Esophagus squamous epithelium (tissue), 5 donors: ENCODE measurements at regions not wholly inside any gene's neighbourhood (a gene's known extent, or its start where the extent isn't known, plus 50 kb on each side); places are given as distances from the start of the nearest gene placed in this dataset.

Experiments
- DNase-seq: peaks from one replicate; lab custom pipeline; 2025; lab: John Stamatoyannopoulos, UW
- H3K27ac ChIP-seq, 4 donors: fragments of 200-600 bp; sonication (generic); one replicate each; pipeline ENCODE4 v1.5.1; 2016 to 2019; ENCODE audit warnings: mild to moderate bottlenecking in 1 of 4
- H3K27me3 ChIP-seq, 4 donors: fragments of 200-600 bp; sonication (generic); 1 replicate in 3 of 4; 2 replicates in 1 of 4; pipeline versions ENCODE4 v1.5.1 to v1.6.0; 2017 to 2021; ENCODE audit warnings: antibody characterized with exemption in 1 of 4
- H3K36me3 ChIP-seq, 3 donors: fragments of 200-600 bp; sonication (generic); one replicate each; pipeline ENCODE4 v1.5.1; 2016 to 2019
- H3K4me1 ChIP-seq, 3 donors: fragments of 200-600 bp; sonication (generic); one replicate each; pipeline ENCODE4 v1.5.1; 2017 to 2019
- H3K4me3 ChIP-seq, 4 donors: fragments of 200-600 bp; sonication (generic); 1 replicate in 3 of 4; 2 replicates in 1 of 4; pipeline ENCODE4 v1.5.1; 2016 to 2019; ENCODE audit warnings: mild to moderate bottlenecking in 2 of 4, moderate library complexity in 1 of 4
- H3K9me3 ChIP-seq, 3 donors: fragments of 200-600 bp; sonication (generic); one replicate each; pipeline ENCODE4 v1.5.1; 2016 to 2019
- POLR2A ChIP-seq, 4 donors: fragments of 450-650 bp; IDR thresholded peaks; one replicate each; pipeline ENCODE4 v1.6.1; 2017; ENCODE audit warnings: antibody characterized with exemption in 4 of 4, mild to moderate bottlenecking in 4 of 4, moderate library complexity in 3 of 4
- WGBS, 2 donors: methylation state at CpG; one replicate each; pipeline ENCODE4 v1.1.5; 2018; 5-methylcytosine and 5-hydroxymethylcytosine counted together
- intact Hi-C: fragments of 100-400 bp; cut with DNase I; formaldehyde crosslinking; loops from one replicate; pipeline ENCODE4 v1.15.0; 2022
- TF ChIP-seq, protein P1 (sequence below), 6 experiments: fragments of 450-650 bp in 4 of 6; fragments of 200-600 bp in 2 of 6; sonication (generic) in 2 of 6; IDR thresholded peaks; one replicate each; pipeline ENCODE4 v1.5.1; 2016 to 2019; ENCODE audit warnings: antibody characterized with exemption in 6 of 6, mild to moderate bottlenecking in 4 of 6, moderate library complexity in 4 of 6
- donor health status: DM: yes; HTN: yes; CAD: no.

DNA sequence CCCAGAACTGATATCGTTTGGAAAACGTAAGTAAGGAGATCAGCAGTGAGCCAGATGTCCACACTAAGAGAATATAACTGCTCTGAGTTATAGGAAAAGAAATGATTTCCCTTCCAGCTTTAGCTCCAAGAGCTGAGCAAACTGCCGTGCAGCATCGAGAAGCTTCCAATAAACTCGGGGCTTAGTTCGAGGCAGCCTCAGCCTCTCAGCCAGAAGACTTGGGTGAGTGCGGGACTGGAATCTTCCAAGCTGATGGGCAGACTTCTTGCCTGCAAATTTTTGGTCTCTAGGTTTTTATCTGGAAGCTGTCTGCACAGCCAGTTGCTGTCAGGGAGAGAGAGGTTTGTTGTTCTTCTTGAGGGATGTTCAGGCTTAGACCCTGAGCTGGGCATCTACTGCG, 196.1 kb downstream of the PHETA1 start:
- H3K27ac ChIP-seq, result no peak overlapping the region
- peaks cover 0 to 64% (median 0%) of the 10 kb centered on the region in 4 donors for H3K27me3 ChIP-seq
- intact Hi-C loops, result no loop called here
- TF ChIP-seq, protein P1, sequence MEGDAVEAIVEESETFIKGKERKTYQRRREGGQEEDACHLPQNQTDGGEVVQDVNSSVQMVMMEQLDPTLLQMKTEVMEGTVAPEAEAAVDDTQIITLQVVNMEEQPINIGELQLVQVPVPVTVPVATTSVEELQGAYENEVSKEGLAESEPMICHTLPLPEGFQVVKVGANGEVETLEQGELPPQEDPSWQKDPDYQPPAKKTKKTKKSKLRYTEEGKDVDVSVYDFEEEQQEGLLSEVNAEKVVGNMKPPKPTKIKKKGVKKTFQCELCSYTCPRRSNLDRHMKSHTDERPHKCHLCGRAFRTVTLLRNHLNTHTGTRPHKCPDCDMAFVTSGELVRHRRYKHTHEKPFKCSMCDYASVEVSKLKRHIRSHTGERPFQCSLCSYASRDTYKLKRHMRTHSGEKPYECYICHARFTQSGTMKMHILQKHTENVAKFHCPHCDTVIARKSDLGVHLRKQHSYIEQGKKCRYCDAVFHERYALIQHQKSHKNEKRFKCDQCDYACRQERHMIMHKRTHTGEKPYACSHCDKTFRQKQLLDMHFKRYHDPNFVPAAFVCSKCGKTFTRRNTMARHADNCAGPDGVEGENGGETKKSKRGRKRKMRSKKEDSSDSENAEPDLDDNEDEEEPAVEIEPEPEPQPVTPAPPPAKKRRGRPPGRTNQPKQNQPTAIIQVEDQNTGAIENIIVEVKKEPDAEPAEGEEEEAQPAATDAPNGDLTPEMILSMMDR (IDR thresholded peaks at IDR 0.05), result no peak
- TF ChIP-seq POLR2A (IDR thresholded peaks at IDR 0.05), result no peak
- 44 to 74% methylated on average over 7 to 8 of the region's 8 CpGs for WGBS, 2 donors
- DNase-seq, result no peak
- H3K4me3 ChIP-seq, result no peak overlapping the region
- no peaks in the 10 kb centered on the region for H3K9me3 ChIP-seq
- H3K36me3 ChIP-seq, result no peaks in the 10 kb centered on the region
- H3K4me1 ChIP-seq, result no peaks in the 10 kb centered on the region

DNA sequence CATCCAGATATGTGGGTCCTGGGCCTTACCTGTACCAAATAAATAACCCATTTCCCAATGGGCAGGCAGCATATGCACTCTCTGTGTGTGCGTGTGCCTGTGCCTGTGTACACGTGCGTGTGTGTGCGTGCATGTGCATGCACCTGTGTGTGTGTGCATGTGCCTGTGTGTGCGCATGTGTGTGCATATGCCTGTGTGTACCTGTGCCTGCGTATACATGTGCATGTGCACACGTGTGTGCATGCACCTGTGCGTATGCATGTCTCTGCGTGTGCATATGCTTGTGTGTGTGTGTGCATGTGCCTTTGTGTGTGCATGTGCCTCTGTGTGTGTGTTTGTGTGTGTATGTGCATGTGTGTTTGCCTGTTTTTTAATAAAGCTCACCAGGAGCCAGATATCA, 197.1 kb downstream of the PHETA1 start:
- 77 to 82% methylated on average over 6 to 9 of the region's 9 CpGs for WGBS, 2 donors
- H3K27me3 ChIP-seq, result peaks cover 0 to 62% (median 0%) of the 10 kb centered on the region in 4 donors

DNA sequence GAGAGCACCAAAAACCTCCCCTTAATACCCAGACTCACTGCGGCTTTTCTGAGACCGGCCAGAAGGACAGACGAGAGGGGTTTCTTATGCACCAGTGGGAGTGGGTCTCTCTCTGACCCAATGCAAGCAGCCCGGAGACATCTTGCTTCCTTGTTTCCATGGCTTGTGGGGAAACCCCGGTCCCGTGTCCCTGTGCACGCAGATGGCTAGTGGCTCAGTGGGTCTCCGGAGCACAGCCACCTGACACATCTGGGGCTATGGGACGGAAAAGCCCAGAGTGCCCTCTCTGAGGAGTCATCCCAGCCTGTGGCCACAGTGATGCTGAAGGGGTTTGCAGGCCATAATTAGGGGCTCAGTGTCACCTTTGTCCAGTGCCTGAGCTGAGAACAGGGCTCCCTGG, 197.6 kb downstream of the PHETA1 start:
- Histone ChIP-seq H3K9me3 (no peaks in the 10 kb centered on the region), H3K27ac (no peak overlapping the region), H3K36me3 (no peaks in the 10 kb centered on the region), H3K27me3 (peaks cover 0 to 62% (median 0%) of the 10 kb centered on the region in 4 donors), H3K4me3 (no peak overlapping the region), H3K4me1 (no peaks in the 10 kb centered on the region)
- intact Hi-C loops, result no loop called here
- 75 to 85% methylated on average over 2 to 6 of the region's 9 CpGs for WGBS, 2 donors
- no peak for DNase-seq
- TF ChIP-seq, protein P1 (IDR thresholded peaks at IDR 0.05), result no peak
- TF ChIP-seq POLR2A (IDR thresholded peaks at IDR 0.05), result no peak

More for the DNA sequence above, 197.1 kb downstream of the PHETA1 start:
- no peaks in the 10 kb centered on the region for H3K9me3 ChIP-seq
- intact Hi-C loops, result no loop called here
- no peak for DNase-seq
- H3K4me1 ChIP-seq, result no peaks in the 10 kb centered on the region
- no peak overlapping the region for H3K27ac ChIP-seq
- no peak overlapping the region for H3K4me3 ChIP-seq
- TF ChIP-seq, protein P1 (IDR thresholded peaks at IDR 0.05), result no peak
- TF ChIP-seq POLR2A (IDR thresholded peaks at IDR 0.05), result no peak
- no peaks in the 10 kb centered on the region for H3K36me3 ChIP-seq

DNA sequence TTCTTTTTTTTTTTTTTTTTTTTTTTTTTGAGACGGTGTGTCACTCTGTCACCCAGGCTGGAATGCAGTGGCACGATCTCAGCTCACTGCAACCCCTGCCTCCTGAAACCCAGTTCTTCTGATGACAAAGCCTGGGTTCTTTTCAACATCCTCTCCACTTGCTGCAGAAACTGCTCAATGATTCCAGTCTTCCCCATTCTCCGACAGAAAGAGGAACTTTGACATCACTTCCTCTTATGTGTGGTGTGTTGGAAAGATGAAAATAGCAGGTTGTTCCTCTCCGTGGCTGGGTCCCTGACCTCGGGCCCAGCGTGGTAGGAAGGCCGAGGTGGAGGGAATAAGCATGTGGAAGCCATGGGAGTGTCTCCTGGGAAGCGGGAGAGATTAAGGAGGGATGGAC, 198.4 kb downstream of the PHETA1 start:
- H3K4me3 ChIP-seq, result no peak overlapping the region
- DNase-seq, result no peak
- no peak overlapping the region for H3K27ac ChIP-seq
- H3K36me3 ChIP-seq, result no peaks in the 10 kb centered on the region
- WGBS, 2 donors, result 37 to 54% methylated on average over 7 to 8 of the region's 8 CpGs
- no peaks in the 10 kb centered on the region for H3K4me1 ChIP-seq
- no peaks in the 10 kb centered on the region for H3K9me3 ChIP-seq
- no peak for TF ChIP-seq POLR2A (IDR thresholded peaks at IDR 0.05)
- TF ChIP-seq, protein P1 (IDR thresholded peaks at IDR 0.05), result no peak
- intact Hi-C loops, result no loop called here
- peaks cover 0 to 60% (median 0%) of the 10 kb centered on the region in 4 donors for H3K27me3 ChIP-seq

DNA sequence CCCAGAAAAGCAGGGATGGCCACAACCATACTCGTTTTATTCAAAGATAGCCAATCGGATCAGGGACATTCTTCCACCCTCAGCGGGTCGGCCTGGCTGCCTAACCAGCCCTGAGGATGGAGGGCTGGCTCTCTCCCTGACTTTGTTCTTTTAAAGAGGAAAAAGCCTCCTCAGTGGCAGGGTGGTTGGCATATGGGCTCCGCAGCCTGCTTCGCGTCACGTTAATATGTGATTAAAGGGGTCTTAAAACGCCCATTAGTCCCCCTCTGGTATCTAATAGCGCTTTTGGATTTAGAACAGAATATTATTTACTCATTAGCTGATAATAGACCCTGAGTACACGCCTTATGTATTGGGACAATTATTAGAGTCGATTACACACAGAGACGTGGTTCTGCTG, 199.4 kb downstream of the PHETA1 start:
- Histone ChIP-seq H3K9me3 (no peaks in the 10 kb centered on the region), H3K27ac (no peak overlapping the region), H3K4me1 (no peaks in the 10 kb centered on the region), H3K27me3 (peaks cover 0 to 55% (median 0%) of the 10 kb centered on the region in 4 donors), H3K4me3 (no peak overlapping the region), H3K36me3 (no peaks in the 10 kb centered on the region)
- WGBS, 2 donors, result 70 to 87% methylated on average over 12 to 13 of the region's 13 CpGs
- TF ChIP-seq POLR2A (IDR thresholded peaks at IDR 0.05), result no peak
- TF ChIP-seq, protein P1 (IDR thresholded peaks at IDR 0.05), result no peak
- no peak for DNase-seq
- intact Hi-C loops, result no loop called here
